A673 (cell line): ENCODE measurements at regions not wholly inside any gene's neighbourhood (a gene's known extent, or its start where the extent isn't known, plus 50 kb on each side); places are given as distances from the start of the nearest gene placed in this dataset.

Source experiments
- BruUV-seq: library from RNA; stranded (reverse); fragments of 400-500 nt; replicated peaks from 2 replicates; lab custom pipeline; 2021; lab: Mats Ljungman, UMichigan
- CTCF ChIA-PET: fragments of 300-600 bp; sonication (Branson Sonifier 250); formaldehyde crosslinking; loops from one replicate; lab custom pipeline; 2022; ENCODE audit warnings: antibody characterized with exemption; lab: Charles Lee
- POLR2A ChIA-PET: fragments of 300-600 bp; sonication (Branson Sonifier 250); formaldehyde crosslinking; loops from one replicate; lab custom pipeline; 2022; ENCODE audit warnings: antibody characterized with exemption; ENCODE audit not compliant: low non-redundant PET; lab: Charles Lee
- DNase-seq: peaks from one replicate; pipeline ENCODE4 v3.0.0-alpha.2; 2015; ENCODE audit warnings: low spot score
- H3K27ac ChIP-seq: fragments of 200-600 bp; sonication (generic); 2 replicates; pipeline ENCODE4 v1.5.1; 2016; ENCODE audit warnings: mixed run types, low read depth, mild to moderate bottlenecking, mixed read lengths, antibody characterized with exemption, low read length; ENCODE audit not compliant: poor library complexity, severe bottlenecking
- H3K27me3 ChIP-seq: fragments of 200-600 bp; sonication (generic); replicated peaks from 2 replicates; pipeline ENCODE4 v1.6.1; 2017; ENCODE audit warnings: mixed run types, low read depth, mild to moderate bottlenecking, mixed read lengths, antibody characterized with exemption, low read length; ENCODE audit not compliant: insufficient read depth, poor library complexity
- H3K36me3 ChIP-seq: fragments of 200-600 bp; sonication (generic); 2 replicates; pipeline ENCODE4 v1.6.1; 2016; ENCODE audit warnings: mixed run types, mild to moderate bottlenecking, mixed read lengths, antibody characterized with exemption, low read length; ENCODE audit not compliant: insufficient read depth, poor library complexity, severe bottlenecking
- H3K4me1 ChIP-seq: fragments of 200-600 bp; sonication (generic); 2 replicates; pipeline ENCODE4 v1.6.1; 2017; ENCODE audit warnings: mixed run types, mild to moderate bottlenecking, mixed read lengths, antibody characterized with exemption, low read length; ENCODE audit not compliant: insufficient read depth, poor library complexity, severe bottlenecking
- H3K4me3 ChIP-seq: fragments of 200-600 bp; sonication (generic); 2 replicates; pipeline ENCODE4 v1.5.1; 2016; ENCODE audit warnings: low read depth, mixed run types, mild to moderate bottlenecking, mixed read lengths, low read length; ENCODE audit not compliant: poor library complexity, severe bottlenecking
- H3K9me3 ChIP-seq: fragments of 200-600 bp; sonication (generic); 2 replicates; pipeline ENCODE4 v1.6.1; 2016; ENCODE audit warnings: mixed run types, low read depth, mild to moderate bottlenecking, mixed read lengths, antibody characterized with exemption, low read length; ENCODE audit not compliant: poor library complexity, severe bottlenecking
- EZH2 ChIP-seq: fragments of 200-600 bp; sonication (generic); IDR thresholded peaks from 2 replicates; pipeline ENCODE4 v1.6.1; 2017; ENCODE audit warnings: borderline replicate concordance, low read depth, mild to moderate bottlenecking, mixed read lengths, antibody characterized with exemption, low read length; ENCODE audit not compliant: poor library complexity, severe bottlenecking
- intact Hi-C: fragments of 100-400 bp; cut with micrococcal nuclease; formaldehyde crosslinking; loops from one replicate; pipeline ENCODE4 v1.10.0; 2022; ENCODE audit not compliant: unreplicated experiment
- TF ChIP-seq, protein P1 (sequence below): fragments of 300-800, 200-600 bp; sonication (generic); conservative IDR thresholded peaks from 2 replicates; pipeline ENCODE4 v1.5.1; 2017; ENCODE audit warnings: low read depth, mild to moderate bottlenecking, antibody characterized with exemption, low read length, moderate library complexity, mixed read lengths

DNA sequence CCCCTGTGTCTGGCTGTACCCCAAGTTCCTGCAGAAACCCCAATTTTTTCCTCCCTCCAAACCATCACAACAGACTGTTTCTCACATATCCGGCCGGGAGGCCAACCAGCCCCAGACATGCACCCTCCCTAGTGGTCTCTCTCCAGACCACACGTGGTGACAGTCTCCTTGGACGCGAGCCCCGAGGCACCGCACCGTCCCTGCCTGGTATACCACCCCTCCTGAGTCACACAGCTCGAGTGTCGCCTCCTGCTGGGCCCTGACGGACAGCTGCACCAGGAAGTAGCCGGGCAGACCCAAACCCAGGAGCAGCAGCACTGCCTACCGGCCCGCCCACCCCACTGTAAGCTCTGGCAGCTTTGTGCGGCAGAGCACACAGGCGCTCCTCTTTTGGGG is 97.4 kb downstream of the RFLNA start:
- intact Hi-C loops, result no loop called here
- Histone ChIP-seq H3K9me3 (no peaks in the 10 kb centered on the region), H3K27me3 (no peaks in the 10 kb centered on the region), H3K4me3 (no peak overlapping the region), H3K36me3 (peaks cover 26% of the 10 kb centered on the region), H3K4me1 (peaks cover 38% of the 10 kb centered on the region), H3K27ac (peak overlapping the region; percentile 56)
- BruUV-seq, result no TSS peak
- DNase-seq, result peak; percentile 68
- ChIA-PET CTCF (no interaction called here), POLR2A (no interaction called here)
- no peak for TF ChIP-seq EZH2
- TF ChIP-seq, protein P1, sequence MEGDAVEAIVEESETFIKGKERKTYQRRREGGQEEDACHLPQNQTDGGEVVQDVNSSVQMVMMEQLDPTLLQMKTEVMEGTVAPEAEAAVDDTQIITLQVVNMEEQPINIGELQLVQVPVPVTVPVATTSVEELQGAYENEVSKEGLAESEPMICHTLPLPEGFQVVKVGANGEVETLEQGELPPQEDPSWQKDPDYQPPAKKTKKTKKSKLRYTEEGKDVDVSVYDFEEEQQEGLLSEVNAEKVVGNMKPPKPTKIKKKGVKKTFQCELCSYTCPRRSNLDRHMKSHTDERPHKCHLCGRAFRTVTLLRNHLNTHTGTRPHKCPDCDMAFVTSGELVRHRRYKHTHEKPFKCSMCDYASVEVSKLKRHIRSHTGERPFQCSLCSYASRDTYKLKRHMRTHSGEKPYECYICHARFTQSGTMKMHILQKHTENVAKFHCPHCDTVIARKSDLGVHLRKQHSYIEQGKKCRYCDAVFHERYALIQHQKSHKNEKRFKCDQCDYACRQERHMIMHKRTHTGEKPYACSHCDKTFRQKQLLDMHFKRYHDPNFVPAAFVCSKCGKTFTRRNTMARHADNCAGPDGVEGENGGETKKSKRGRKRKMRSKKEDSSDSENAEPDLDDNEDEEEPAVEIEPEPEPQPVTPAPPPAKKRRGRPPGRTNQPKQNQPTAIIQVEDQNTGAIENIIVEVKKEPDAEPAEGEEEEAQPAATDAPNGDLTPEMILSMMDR, result peak; percentile 33; the same call in 1 of the 2 replicates

DNA sequence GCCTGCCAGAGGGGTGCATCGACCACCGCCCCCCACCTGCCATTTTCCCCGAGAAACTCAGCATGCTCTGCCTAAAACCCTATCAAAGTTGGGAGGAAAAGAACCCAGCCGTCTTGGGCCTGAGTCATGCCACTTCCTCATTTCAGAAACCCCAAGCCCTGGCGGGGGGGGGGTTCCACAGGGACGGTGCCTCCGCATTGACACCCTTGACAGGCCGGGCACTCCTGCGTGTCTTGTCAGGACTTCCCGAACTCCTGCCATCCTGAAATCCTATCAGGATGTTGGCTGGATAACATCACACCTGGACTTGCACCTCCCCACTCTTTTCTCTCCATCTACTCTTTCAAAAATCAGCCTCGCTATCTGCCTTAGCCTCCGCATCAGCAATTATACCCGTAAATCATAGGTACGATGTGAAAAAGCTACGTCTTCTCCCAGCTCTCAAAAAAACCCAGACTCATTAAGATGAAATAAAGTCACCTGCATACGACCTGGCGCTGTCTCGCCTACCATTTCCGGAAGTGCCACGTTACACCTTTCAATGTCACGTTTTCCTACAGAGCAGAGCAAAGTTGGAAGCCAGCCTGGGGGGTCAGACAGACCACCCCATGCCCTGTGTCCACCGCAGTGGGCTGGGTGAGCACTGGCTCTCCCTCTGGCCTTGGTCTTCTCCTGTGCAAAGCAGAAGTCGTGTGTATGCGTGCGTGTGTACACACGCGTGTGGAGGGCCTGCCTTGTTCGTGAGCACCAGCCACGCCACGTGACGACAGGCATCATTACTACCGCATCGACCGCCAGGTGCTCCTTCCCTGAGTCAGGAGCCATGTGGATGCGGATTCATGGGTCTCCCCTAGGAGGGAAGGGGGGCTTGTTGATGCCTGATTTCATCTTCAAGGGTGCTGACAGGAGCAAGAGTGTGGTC is 96.7 kb downstream of the RFLNA start:
- Histone ChIP-seq H3K36me3 (peaks cover 19% of the 10 kb centered on the region), H3K4me3 (no peak overlapping the region), H3K4me1 (peaks cover 35% of the 10 kb centered on the region), H3K9me3 (no peaks in the 10 kb centered on the region), H3K27ac (no peak overlapping the region), H3K27me3 (no peaks in the 10 kb centered on the region)
- intact Hi-C loops, result no loop called here
- BruUV-seq, result no TSS peak
- DNase-seq, result no peak
- TF ChIP-seq, protein P1, result no peak
- no peak for TF ChIP-seq EZH2
- POLR2A ChIA-PET, result interaction anchor here (0.6 kb wide), 1 partner anchor 378 kb away, joined by 7 read pairs; no protein-coding TSS in a partner anchor
- CTCF ChIA-PET, result no interaction called here

DNA sequence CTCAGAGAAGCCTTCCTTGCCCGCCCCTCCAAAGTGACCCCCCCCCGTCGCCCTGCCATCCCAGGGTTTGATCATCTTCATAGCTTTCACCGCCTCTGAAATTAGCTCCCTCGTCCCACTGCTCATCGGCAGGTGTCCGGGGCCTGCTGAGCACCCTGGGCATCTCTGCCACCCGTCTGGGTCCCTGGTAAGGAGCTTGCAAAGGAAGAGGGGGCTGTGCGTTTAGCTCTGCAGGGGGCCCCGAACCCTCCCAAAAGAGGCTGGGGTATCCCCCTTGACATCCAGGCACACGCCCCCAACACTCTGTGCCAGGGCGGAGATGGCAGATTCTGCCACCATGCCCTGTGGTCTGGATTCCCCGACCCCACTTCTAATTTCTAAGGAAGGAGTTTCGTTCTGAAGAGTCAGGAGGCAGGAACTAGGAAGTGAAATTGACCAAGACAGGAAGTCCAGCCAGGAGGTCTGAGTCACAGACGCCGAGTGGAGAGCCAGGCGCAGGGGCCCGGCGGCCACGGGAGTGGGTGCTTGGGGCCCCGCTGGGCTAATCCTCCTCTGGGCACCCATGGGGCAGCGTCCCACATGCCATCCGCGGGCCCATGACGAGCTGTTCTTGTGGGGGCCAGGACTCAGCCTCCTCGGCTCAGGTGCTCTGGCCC is 95.7 kb downstream of the RFLNA start:
- intact Hi-C loops, result no loop called here
- BruUV-seq, result no TSS peak
- no peaks in the 10 kb centered on the region for H3K27me3 ChIP-seq
- H3K4me1 ChIP-seq, result peaks cover 35% of the 10 kb centered on the region
- no peak for DNase-seq
- peaks cover 27% of the 10 kb centered on the region for H3K36me3 ChIP-seq
- no peak overlapping the region for H3K27ac ChIP-seq
- no peak overlapping the region for H3K4me3 ChIP-seq
- POLR2A ChIA-PET, result interaction anchor here (0.6 kb wide), 1 partner anchor 379 kb away, joined by 7 read pairs; no protein-coding TSS in a partner anchor
- TF ChIP-seq EZH2, result no peak
- TF ChIP-seq, protein P1, result no peak
- CTCF ChIA-PET, result no interaction called here
- no peaks in the 10 kb centered on the region for H3K9me3 ChIP-seq
